NCI-H82 treated with DMSO at 0.1 percent for 48 hours (cell line): ENCODE measurements at regions not wholly inside any gene's neighbourhood (a gene's known extent, or its start where the extent isn't known, plus 50 kb on each side); places are given as distances from the start of the nearest gene placed in this dataset.

Experiments used
- DNase-seq: peaks from one replicate; lab custom pipeline; 2025; ENCODE audit not compliant: unreplicated experiment; lab: John Stamatoyannopoulos, UW

DNA sequence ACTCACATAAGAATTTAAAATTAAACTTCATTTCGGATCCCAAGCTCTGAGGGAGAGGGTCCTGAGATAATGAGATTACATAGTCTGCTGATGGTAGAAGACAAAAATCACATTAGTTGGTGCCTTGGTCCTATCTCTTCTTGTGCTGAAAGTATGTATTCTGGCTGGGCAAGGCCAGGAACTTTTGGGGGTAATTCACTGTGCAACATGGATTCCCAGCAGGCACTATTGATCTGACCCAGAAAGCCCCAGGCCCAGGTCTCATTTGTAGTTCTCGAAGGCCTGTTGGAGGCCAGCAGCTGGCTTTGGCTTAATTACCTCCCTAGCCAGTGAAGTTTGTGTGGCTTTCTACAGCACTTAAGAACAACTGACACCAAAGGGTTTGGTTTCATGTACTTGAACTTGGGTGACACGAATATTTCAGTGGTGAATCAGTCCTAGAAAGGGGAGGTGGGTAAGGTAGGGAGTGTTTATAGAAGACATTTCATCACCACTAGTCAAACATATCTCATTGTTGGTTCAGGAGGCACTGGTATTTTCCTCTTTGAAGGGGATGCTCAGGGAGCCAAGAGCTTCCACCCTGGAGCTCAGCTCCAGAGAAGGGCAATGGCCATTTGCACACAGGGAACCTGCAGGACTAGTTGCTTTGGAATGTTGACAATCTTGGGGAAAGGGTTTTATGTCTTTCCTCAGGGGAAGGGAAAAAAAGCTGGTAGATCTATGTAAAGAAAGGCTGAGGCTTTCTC is 217.8 kb downstream of the OSR1 start:
- no peak for DNase-seq

DNA sequence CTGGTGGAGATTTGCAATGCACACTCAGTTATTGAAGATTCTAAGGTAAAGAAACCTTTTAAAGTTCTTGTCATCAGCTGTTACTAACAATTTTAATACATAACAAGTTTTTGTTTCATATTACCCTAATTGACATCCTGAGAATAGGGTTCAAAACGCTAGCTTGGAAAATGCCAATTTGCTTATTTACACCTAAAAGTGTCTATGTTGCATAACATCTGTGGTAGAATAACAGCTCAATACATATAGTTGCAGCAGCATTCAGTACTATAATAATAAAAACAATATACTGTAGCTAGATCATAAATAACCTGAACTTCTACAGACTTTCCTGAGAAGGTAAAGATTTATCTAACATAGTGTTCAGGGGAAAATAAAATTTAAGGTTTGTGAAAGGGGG is 219.0 kb downstream of the OSR1 start:
- no peak for DNase-seq

DNA sequence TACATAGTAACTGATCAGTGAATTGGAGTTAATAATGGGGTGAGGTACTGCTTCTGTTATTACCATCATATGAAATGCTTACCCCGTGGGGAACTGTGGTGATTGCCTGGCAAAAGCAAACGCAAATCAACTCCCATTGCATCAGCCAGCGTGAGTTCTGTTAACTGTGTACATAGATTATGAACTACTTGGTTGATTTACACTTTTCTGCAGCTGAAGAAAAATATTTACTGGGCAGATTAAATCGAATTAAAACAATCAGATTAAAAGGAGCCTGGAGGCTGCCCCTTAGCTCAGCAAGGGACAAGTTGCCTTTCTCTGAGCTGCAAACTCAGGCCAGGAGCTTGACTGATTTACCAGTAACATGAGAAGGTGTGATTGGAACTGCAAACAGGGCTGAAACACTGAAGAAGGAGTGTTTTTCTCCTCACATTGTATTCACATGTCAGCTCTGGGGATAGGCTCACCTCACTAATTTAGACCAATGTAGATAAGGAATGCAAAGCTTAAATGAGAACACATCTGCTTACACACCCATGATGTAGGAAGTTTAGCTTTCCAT is 220.1 kb downstream of the OSR1 start:
- DNase-seq, result peak; percentile 44

DNA sequence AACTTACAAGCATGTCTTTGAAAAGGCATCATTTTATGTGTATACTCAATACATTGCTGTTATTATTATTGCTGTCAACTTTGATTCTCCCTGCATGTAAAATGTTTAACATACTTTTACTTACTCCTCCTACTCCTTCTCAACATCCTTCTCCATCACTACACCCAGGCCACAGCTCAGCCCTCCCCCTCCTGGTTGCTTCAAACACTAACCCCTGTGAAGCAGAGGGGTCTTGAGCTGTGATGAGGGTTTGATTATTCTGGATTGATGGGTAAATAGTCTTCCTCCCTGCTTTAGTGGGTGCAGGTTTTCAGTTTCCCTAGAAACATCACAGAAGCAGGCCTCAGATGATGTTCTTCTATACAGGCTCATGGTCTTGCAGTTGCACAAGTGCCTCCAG is 221.0 kb downstream of the OSR1 start:
- DNase-seq, result no peak

DNA sequence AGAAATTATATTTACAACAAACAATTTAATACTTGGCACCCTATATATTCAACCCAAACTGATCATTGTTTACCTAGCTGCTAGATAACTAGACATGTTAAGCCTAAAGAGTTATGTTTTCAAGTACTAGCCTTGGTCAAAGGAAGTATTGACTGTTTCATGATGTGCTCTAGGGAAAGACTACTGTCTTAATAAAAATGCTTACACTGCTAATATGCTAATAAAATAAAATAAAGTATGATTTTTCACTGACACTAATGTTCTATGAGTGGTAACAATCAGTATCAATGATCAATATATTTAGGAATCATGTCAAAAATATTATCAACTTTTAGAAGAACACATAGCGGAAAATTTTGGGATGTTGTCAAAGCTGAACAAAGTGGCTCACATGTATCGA is 225.5 kb downstream of the OSR1 start:
- DNase-seq, result no peak

DNA sequence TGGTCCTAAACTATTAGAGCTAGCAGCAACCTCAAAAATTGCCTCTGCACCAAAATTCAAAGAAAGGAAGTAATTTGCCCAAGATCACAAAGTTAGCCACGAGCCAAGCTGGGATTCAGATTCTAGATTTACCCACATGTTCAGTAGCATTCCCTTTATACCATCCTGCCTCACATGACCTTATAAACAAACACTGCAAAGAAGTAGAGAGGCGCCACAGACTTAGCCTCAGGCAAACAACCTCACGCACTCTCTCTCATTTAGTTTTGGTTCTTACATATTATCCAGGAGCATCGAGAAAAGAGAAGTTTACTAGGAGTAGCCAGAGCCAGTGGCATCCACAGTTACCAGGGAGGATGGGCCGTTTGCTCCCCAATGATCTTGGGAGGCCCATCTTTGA is 226.6 kb downstream of the OSR1 start:
- no peak for DNase-seq

DNA sequence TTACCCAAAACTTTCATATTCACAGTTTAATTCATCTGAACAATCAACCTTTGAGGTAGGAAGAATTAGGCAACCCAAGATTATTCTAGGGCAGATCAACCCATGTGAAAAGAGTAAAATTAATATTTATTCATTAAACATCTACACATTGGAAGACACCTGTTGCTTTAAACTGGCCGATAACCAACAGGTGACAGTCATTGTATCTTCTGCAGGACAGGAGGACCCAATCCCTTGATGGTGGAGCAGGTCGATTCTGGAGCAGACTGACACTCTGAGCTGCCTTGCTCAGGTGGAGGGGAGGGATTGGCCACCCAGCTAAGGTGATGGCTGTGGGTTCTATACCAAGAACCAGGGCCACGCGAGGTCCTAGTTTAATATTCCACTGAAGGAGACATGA is 230.3 kb downstream of the OSR1 start:
- no peak for DNase-seq

DNA sequence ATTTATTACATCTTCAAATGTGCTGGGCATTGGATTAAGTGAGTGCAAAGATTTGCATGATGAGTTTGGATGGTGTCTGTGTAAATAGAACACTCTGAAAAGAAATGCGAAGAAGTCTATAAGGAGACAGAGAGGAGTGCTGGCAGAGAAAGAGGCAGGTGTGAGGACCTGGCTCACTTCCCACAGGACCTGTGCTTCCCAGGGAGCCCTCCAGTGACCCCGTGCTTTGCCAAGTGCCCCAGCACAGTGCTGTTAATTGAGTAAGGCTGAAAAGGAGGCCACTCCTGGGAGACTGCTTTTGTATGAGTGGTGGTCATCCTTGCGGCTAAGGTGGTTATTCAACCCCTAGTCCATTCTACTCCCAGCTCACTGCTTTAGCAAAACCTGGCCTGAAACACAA is 230.8 kb downstream of the OSR1 start:
- no peak for DNase-seq

DNA sequence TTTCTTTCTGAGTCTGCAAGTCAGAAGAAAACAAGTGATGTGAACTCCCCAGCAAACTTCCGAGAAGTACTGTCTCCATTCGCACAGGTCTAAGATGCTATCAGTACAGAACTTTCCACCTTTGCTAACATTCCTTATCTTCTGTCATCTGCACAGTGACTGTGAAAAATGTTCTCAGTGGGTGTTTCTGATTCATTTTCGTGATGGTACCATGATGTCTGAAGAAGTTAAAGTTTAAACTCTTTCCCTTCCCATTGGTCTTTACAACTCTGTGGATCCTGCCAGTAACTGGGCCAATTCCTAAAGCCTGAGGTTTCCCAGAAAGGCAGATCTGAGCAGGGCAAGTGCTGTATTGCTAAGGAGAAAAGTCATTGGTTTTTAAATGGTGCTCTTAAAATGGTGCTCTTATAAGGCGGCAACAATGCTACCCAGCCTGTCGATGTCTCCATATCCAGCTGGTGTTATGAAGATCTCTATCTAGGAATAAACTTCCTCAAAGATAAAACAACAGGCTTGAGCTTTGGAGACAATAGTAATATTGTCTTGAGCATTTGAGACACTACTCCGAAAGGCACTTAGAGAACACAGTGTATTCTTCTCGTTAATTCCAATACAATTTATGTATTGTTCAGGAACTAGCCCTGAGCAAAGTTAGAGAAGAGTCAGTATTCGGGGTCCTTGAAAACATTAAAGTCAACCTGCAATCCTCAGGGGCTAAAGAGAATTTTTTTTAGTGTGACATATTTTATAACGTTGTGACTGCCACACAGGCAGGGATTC is 232.3 kb downstream of the OSR1 start:
- DNase-seq, result no peak

DNA sequence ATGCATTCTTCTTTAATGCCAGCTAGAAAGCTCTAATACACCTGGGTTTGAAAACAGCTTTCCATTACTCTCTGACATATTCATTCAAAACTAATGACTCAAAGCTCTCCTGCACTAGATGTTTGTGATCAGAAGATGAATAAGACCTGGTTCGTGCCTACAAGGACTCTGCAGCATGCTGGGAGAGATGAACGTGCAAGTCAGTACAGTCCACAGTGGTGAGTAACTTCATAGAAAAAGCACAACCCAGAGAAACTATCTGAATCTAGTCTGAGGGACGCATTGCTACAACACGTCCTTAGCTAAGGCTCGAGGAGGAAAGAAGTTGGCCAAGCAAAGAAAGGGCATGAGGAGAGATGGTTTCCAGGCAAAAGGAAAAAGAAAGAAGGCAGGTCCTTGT is 234.3 kb downstream of the OSR1 start:
- DNase-seq, result no peak

DNA sequence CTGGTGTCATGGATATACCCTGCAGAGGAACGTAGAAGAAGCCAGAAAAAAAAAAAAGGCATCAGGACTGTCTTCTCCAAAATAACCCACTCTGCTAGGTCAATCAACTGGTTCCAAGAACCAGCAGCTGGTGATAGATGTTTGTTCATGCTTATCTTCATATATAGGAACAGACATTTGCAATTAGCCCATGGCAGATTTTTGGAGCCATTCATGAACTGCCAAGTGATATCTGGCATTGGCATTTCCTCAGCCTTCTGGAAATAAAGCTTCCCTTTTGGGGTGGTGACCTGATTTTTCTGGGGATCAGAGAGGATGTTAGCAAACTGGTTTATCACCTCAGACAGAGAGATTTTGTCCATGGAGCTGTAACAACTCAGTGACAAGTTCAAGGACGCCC is 234.9 kb downstream of the OSR1 start:
- DNase-seq, result no peak

DNA sequence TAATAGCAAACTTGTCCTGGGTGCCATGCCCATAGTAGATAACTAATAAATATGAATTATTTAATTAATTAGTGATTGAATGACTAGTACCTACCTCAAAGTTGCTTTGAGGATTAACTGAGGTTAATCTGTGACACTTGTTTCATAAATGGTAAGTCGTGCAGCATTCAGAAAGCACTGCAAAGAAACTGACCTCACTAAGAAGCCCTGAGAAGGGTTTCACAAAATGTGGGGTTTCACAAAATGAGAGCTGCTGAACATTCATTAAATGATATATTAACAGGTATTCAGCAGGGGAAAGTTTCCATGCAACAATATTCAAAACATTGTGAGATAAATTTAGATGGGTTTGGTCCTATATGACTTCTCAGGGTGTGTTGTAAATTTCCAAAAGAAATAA is 236.2 kb downstream of the OSR1 start:
- no peak for DNase-seq

DNA sequence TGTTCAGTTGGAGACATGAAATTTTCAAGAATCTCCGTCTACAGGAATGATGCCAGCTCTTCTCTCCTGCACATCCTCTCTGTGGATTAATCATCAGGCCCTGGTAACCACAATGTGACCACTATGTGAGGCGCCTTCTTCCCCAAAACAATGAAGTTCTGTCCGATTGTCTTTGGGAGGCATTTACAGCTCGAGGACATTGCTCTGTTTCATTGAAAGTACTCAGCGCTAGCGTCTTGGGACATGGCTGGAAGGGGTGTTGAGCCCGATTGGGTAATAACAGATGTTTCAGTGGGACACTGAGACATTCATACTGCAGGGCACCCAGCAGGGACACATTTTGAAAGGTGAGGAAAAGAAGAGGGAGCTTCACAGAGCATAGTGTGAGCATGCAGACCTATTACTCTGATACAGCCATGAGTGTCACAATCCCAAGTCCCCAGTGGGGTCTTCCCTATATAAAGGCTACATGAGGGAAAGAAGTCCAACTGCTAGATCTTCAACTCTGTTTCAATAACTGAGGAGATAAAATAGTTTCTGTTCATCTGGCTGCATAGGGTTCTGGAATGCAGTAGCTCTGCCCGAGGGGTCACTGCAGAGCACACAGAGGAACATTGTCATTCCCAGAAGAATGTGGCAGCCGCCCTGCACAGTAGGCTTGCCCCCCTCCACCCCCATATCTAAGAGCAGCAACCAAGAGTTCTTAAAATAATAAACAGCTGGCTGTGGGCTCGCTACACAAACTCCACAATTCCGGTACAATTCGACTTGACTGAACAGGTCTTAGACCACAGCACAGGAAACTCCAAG is 237.3 kb downstream of the OSR1 start:
- no peak for DNase-seq

DNA sequence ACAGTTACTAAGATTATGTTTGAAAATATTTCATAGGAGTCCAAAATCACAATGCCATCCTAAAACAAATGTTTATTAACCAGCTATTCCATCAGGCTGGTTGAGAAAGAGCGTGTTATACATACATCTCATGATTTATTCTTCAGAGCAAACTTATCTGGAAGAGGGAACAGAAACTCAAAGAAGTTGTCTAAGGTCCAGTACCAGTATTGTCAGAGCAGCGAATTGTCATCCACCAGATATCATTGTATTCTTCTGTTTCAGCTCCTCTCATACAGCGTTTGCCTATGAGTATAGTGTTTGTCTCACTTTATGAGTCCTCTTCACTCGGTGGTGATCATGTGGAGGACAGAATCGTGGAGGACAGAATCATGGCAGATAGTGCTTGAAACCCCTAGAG is 238.2 kb downstream of the OSR1 start:
- DNase-seq, result no peak

DNA sequence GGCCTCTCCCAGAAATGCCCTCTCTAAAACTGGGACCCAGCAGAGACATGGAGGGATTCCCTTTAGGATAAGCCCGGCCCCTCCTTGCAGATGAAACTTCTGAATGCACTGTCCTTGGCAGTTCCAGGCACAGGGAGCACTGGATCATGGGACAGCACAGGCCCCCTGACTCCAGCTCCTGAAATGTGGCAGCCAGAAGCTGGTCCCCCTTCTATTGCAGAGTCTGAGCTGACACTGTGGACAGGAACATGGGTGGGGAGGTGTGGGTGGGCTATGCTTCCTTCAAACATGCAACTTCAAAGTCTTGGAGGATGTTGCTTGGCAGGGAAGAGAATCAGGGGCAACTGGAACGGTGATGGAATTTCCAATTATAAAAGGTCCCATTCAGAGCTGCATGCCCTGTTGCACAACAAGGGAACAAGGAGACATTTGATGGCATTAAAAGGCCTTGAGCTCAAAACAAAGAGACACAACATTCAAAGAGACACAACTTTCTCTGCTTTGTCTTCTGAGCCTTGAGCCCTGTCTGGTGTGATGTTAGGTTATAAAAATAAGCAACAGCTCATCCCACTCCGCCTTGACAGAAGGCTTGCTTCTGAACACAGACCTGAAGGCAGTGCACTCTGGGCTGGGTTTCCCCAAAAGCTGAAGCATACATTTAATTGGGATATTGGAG is 239.0 kb downstream of the OSR1 start:
- no peak for DNase-seq

DNA sequence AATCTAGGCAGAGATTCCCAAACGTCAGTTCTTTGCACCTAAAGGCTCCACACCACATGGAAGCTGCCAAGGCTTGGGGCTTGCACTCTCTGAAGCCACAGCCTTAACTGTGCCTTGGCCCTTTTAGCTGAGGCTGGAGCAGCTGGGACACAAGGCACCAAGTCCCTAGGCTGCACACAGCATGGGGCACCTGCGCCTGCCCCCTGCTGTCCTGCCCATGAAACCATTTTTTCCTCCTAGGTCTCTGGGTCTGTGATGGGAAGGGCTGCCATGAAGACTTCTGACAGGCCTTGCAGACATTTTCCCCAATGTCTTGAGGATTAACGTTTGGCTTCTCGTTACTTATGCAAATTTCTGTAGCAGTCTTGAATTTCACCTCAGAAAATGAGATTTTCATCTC is 241.5 kb downstream of the OSR1 start:
- DNase-seq, result no peak

DNA sequence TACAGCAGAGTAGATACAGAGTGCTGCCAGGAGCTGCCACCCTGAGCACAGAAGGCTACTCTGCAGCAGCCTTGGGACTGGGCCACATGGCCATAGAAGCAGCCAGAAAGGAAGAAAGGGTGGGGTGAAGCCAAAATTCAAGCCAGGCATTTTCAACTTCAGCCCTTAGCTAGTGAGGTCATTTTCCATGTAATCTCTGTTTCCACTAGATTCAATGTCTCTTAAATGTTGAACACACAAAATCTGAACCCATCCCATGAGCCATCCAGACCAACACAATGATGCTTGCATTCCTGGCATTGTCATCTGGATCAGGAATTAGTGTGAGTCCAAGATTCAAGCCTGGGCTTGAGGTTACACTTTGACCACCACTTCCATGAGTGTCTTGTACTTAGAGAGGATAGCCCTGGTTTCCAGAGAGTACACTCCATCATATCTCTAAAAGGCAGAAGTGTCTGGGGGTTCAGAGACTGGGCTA is 243.6 kb downstream of the OSR1 start:
- no peak for DNase-seq

DNA sequence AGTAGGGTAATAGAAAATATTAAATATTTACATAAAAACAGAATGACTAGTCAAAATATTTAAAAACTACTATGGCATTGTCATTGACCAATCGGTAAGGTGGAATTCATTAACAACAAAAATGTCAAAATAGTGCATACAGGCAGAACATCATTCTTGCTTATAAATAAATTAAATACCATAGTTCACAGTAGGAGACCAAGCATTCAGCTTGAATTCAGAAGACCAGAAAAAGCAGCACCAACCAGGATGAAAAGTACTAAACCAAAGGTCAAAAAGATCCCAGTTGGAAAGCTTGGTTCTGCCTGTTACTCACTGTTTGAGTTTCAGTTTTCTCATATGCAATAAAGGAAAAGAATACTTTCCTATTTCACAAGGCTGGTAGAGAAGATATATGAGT is 244.3 kb downstream of the OSR1 start:
- no peak for DNase-seq

DNA sequence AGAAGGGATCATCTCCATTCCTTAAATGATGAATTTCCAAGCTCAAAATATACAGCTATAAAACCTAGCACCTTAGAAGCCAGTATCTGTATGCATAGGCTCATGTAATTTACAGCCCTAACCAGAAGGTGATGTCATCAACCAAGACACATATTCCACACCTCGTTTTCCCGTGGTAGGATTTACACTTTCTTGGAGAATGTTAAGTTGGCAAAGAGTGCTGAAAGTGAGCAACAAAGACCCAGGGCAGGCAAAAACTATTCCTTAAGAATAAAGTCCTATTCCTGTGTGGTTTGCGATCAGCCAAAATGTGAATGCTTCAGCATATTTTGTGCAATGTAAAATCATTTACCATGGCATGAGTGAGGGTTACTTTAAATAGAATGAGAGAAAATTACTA is 247.1 kb downstream of the OSR1 start:
- DNase-seq, result no peak

DNA sequence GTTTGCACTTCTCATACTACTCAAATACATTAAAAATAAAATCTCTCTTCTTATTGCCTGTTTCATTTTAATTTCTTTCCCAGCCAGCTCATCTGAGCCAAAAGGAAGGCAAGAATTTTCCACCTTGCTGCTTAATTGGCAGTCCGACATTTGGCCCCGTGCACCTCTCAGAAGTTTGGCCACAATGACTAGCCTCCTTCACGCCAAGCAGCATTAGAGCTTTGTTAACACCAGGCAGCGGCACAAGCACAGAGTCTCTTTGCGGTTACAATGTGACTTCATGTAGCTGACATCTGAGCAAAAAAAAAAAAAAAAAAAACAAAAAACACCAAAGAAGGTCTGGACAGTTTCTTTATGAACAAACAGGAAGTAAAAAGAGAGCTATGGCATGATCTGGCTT is 248.9 kb downstream of the OSR1 start:
- DNase-seq, result no peak

DNA sequence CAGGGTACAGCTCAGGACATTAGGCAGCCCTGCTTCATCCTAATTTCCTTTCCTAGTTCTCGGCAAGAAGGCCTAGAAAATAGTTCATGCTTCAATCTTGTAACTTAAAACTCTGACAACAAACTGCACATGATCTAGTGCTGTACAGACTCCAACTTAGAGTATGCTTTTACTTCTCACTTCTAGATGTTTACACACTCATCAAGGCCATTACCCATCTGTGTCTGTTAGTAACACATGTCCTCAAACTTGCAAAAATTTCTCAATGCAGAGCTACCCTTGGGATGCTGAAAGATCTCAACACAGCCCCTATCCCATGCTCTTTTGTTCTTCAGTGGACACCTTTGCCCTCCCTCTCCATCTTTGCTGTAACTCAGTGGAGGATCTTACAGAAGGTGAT is 252.0 kb downstream of the OSR1 start:
- DNase-seq, result no peak
